GM12878 (cell line): ENCODE measurements at regions not wholly inside any gene's neighbourhood (a gene's known extent, or its start where the extent isn't known, plus 50 kb on each side); places are given as distances from the start of the nearest gene placed in this dataset.

Experiments
- EP300 ChIP-seq, 2 experiments: fragments of 150-350 bp in 1 of 2; IDR thresholded peaks; 2 replicates each; pipeline ENCODE4 v1.6.1; 2011 to 2012; ENCODE audit warnings: low read depth in 2 of 2, low read length in 2 of 2, borderline replicate concordance in 1 of 2, improper control_type of control experiment in 1 of 2, inconsistent platforms in 1 of 2; ENCODE audit not compliant: control insufficient read depth in 1 of 2
- FOXM1 ChIP-seq: IDR thresholded peaks from 2 replicates; pipeline ENCODE4 v1.6.1; 2012; ENCODE audit warnings: low read depth, mild to moderate bottlenecking, inconsistent platforms, low read length, moderate library complexity
- HDGF ChIP-seq: fragments of 450-650 bp; IDR thresholded peaks from 2 replicates; pipeline ENCODE4 v1.6.1; 2016; ENCODE audit warnings: antibody characterized with exemption
- IKZF1 ChIP-seq: fragments of 450-650 bp; conservative IDR thresholded peaks from 2 replicates; pipeline ENCODE4 v1.6.1; 2017; ENCODE audit warnings: antibody characterized with exemption, mild to moderate bottlenecking
- JUNB ChIP-seq: IDR thresholded peaks from 2 replicates; pipeline ENCODE4 v1.6.1; 2016; ENCODE audit warnings: antibody characterized with exemption, mild to moderate bottlenecking
- LARP7 ChIP-seq: fragments of 450-650 bp; IDR thresholded peaks from 2 replicates; pipeline ENCODE4 v1.6.1; 2017; ENCODE audit warnings: mild to moderate bottlenecking
- MYC ChIP-seq: IDR thresholded peaks from 2 replicates; pipeline ENCODE4 v1.6.1; 2011; ENCODE audit warnings: mild to moderate bottlenecking, low read length, moderate library complexity, inconsistent platforms; ENCODE audit not compliant: insufficient read depth, insufficient replicate concordance, insufficient read length, severe bottlenecking
- POU2F2 ChIP-seq: IDR thresholded peaks from 3 replicates; pipeline ENCODE4 v1.6.1; 2011; ENCODE audit warnings: low read depth, mild to moderate bottlenecking, low read length, borderline replicate concordance
- TBL1XR1 ChIP-seq: IDR thresholded peaks from 2 replicates; pipeline ENCODE4 v1.6.1; 2012; ENCODE audit warnings: low read depth, low read length, improper control_type of control experiment
- TCF12 ChIP-seq: IDR thresholded peaks from 2 replicates; pipeline ENCODE4 v1.6.1; 2011; ENCODE audit warnings: low read depth, mild to moderate bottlenecking, low read length
- TF ChIP-seq, protein P1 (sequence below): fragments of 450-650 bp; IDR thresholded peaks from 2 replicates; pipeline ENCODE4 v1.6.1; 2016; ENCODE audit warnings: mild to moderate bottlenecking, moderate library complexity, borderline replicate concordance

DNA sequence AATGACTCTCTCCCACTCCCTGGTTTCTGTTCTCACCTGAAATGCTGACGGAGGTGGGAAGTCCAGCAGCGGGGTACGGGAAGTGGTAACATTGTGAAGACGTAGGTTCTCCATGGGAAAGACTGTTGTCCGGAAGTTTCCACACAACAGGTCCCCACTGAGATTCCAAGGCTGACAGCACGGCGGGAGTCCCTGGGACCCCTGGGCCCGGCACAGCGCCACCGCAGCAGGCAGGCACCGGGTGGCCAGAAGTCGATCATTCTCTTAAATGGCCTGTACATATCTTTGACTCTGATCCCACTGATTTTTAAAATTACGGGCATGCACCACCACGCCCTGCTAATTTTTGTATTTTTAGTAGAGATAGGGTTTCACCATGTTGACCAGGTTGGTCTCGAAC lies 201.0 kb upstream of the SALL3 start (continued):
- TF ChIP-seq, protein P1, sequence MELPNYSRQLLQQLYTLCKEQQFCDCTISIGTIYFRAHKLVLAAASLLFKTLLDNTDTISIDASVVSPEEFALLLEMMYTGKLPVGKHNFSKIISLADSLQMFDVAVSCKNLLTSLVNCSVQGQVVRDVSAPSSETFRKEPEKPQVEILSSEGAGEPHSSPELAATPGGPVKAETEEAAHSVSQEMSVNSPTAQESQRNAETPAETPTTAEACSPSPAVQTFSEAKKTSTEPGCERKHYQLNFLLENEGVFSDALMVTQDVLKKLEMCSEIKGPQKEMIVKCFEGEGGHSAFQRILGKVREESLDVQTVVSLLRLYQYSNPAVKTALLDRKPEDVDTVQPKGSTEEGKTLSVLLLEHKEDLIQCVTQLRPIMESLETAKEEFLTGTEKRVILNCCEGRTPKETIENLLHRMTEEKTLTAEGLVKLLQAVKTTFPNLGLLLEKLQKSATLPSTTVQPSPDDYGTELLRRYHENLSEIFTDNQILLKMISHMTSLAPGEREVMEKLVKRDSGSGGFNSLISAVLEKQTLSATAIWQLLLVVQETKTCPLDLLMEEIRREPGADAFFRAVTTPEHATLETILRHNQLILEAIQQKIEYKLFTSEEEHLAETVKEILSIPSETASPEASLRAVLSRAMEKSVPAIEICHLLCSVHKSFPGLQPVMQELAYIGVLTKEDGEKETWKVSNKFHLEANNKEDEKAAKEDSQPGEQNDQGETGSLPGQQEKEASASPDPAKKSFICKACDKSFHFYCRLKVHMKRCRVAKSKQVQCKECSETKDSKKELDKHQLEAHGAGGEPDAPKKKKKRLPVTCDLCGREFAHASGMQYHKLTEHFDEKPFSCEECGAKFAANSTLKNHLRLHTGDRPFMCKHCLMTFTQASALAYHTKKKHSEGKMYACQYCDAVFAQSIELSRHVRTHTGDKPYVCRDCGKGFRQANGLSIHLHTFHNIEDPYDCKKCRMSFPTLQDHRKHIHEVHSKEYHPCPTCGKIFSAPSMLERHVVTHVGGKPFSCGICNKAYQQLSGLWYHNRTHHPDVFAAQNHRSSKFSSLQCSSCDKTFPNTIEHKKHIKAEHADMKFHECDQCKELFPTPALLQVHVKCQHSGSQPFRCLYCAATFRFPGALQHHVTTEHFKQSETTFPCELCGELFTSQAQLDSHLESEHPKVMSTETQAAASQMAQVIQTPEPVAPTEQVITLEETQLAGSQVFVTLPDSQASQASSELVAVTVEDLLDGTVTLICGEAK = no peak
- TF ChIP-seq FOXM1 (no peak), JUNB (no peak), HDGF (no peak), MYC (no peak), LARP7 (no peak), TBL1XR1 (no peak), IKZF1 (no peak), POU2F2 (no peak), TCF12 (no peak), EP300 (IDR thresholded peaks at IDR 0.05; ENCODE audit: borderline replicate concordance in 1 of 2, control insufficient read depth in 1 of 2, low read depth in 2 of 2, low read length in 2 of 2) (no peak)
